AG10803 (cell line): ENCODE measurements at regions not wholly inside any gene's neighbourhood (a gene's known extent, or its start where the extent isn't known, plus 50 kb on each side); places are given as distances from the start of the nearest gene placed in this dataset.

Experiments used
- DNase-seq: peaks from one replicate; pipeline ENCODE4 v3.0.0; 2010; ENCODE audit warnings: low read depth
- H3K4me3 ChIP-seq: 2 replicates; pipeline ENCODE4 v1.5.1; 2011; ENCODE audit warnings: mild to moderate bottlenecking, low read length, control low read depth
- TF ChIP-seq, protein P1 (sequence below): conservative IDR thresholded peaks from 2 replicates; pipeline ENCODE4 v1.5.1; 2011; ENCODE audit warnings: mild to moderate bottlenecking, low read length, control low read depth, inconsistent platforms

GRCh38 chr13:99892866-99893504 lies 78.6 kb downstream of the ZIC5 start:
- TF ChIP-seq, protein P1, sequence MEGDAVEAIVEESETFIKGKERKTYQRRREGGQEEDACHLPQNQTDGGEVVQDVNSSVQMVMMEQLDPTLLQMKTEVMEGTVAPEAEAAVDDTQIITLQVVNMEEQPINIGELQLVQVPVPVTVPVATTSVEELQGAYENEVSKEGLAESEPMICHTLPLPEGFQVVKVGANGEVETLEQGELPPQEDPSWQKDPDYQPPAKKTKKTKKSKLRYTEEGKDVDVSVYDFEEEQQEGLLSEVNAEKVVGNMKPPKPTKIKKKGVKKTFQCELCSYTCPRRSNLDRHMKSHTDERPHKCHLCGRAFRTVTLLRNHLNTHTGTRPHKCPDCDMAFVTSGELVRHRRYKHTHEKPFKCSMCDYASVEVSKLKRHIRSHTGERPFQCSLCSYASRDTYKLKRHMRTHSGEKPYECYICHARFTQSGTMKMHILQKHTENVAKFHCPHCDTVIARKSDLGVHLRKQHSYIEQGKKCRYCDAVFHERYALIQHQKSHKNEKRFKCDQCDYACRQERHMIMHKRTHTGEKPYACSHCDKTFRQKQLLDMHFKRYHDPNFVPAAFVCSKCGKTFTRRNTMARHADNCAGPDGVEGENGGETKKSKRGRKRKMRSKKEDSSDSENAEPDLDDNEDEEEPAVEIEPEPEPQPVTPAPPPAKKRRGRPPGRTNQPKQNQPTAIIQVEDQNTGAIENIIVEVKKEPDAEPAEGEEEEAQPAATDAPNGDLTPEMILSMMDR = no peak
- no peak overlapping the region for H3K4me3 ChIP-seq
- DNase-seq = no peak

- H3K4me3 ChIP-seq = no peak overlapping the region
- TF ChIP-seq, protein P1 = no peak
- DNase-seq = no peak
These were observed 79.4 kb downstream of the ZIC5 start for GRCh38 chr13:99892196-99892613.

- TF ChIP-seq, protein P1 = no peak
- DNase-seq = no peak
- H3K4me3 ChIP-seq = no peak overlapping the region
These were observed 84.9 kb downstream of the ZIC5 start for GRCh38 chr13:99886706-99887105.

DNA sequence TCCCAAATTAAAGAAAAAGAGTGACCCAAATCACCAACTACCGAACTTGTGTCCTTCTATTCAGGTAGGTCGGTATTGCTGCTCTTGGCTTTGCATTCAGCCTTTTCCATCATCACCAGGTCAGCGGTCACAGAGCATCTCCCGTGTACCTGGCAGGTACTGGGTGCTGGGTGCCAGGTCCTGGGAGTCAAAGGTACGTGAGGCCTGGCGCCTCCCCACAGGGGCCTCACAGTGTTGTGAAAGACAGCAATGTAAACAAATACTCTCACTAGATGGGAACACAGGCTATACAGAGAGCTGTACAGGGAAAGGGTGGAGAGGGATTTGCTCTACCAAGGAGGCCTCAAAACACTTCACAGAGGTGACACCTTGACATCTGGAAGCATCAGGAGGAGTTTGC lies 86.7 kb downstream of the ZIC5 start:
- TF ChIP-seq, protein P1 = no peak
- no peak for DNase-seq
- H3K4me3 ChIP-seq = no peak overlapping the region

- TF ChIP-seq, protein P1 = no peak
- DNase-seq = no peak
- H3K4me3 ChIP-seq = no peak overlapping the region
These were observed 87.8 kb downstream of the ZIC5 start for GRCh38 chr13:99883805-99884204.

DNA sequence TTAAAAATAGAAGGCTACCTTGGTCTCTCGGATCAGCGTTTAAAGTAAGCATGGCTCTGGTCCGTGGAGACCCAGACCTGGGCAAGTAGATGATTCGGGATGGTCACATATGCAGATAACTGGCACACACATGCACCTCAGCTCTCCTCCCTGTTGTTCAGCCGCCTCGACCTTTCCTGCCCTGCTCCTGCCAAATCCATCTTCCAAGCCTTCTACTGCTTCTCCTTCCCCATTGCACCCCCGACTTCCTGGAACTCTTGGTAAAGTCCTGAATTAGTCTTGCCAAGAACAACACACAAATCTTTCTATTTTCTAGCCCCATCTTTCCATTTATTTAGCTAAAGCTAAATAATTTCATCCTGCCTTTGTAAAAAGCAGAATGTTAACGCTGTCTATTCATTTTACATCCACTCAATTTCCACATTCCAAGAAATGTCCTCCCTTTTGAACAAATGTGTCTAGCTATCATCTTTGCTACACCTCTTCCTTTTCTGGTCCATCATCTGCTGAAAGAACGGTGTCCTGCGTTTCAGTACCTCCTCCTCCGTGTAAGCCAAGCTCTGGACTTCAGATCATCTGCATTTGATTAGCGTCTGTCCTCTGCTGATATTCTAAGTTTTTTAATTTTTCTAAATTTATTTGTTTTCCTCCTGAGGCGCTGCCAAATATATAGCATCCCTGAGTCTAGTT lies 92.5 kb downstream of the ZIC5 start:
- no peak overlapping the region for H3K4me3 ChIP-seq
- no peak for DNase-seq
- TF ChIP-seq, protein P1 = no peak

- no peak overlapping the region for H3K4me3 ChIP-seq
- TF ChIP-seq, protein P1 = no peak
- no peak for DNase-seq
These were observed 94.9 kb downstream of the ZIC5 start for GRCh38 chr13:99876651-99877050.
